ENCODE measurements at regions not wholly inside any gene's neighbourhood (a gene's known extent, or its start where the extent isn't known, plus 50 kb on each side); places are given as distances from the start of the nearest gene placed in this dataset.

DNA sequence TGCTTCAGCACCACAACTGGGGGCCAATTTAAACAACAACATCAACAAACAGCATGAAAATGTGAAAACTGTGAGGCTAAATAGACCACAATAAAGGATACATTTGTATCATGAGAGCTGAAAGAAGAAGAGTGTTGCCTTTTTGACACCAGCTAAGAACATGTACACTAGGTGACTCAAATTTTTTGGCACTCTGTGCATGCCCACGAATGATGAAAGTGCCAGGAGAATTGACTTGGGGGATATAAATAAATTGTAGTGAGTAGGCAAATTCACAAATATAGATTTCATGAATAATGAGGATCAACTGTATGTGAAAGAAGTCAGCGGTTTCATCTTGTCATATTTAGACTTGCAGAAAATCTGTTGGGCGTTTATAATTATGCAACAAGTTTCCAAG is 1388.0 kb upstream of the LRRTM1 start:
- no peak for ATAC-seq

DNA sequence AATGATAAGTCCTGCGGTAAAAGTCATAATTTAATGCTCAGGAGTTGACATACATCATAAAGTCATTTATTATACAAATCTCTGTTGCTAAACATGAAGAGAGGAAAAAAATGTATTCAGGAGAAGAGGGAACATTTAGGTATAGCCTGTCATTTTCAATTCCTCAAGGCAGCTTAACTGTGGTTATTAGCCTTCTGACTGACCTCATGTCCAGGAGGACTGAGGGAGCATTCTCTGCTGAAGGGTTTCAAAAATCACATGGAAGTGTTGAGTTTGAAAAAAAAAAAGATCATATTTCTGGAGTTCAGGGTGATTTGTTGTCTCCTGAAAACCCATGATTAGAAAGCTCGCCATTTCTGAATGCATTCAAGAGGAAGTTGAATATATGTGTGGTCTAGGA is 1371.1 kb upstream of the LRRTM1 start:
- Mint-ChIP-seq H3K4me1 (no peaks in the 10 kb centered on the region), H3K36me3 (no peaks in the 10 kb centered on the region), H3K4me3 (no peak overlapping the region), H3K27me3 (ENCODE audit: low read depth in 2 of 2) (no peaks in the 10 kb centered on the region), H3K9me3 (peaks cover 4 to 8% of the 10 kb centered on the region in 2 donors), H3K27ac (no peak overlapping the region)
- H3K36me3 ChIP-seq (ENCODE audit: control insufficient read depth, insufficient read depth, low read length), result no peaks in the 10 kb centered on the region
- 25% methylated on average over 1 of the region's 2 CpGs for WGBS (ENCODE audit: insufficient coverage)
- no peak overlapping the region for H3K27ac ChIP-seq (ENCODE audit: low read length)
- H3K4me1 ChIP-seq (ENCODE audit: control insufficient read depth, insufficient read depth, low read length), result no peaks in the 10 kb centered on the region
- no peak overlapping the region for H3K4me3 ChIP-seq (ENCODE audit: low read length)
- TF ChIP-seq, protein P1, sequence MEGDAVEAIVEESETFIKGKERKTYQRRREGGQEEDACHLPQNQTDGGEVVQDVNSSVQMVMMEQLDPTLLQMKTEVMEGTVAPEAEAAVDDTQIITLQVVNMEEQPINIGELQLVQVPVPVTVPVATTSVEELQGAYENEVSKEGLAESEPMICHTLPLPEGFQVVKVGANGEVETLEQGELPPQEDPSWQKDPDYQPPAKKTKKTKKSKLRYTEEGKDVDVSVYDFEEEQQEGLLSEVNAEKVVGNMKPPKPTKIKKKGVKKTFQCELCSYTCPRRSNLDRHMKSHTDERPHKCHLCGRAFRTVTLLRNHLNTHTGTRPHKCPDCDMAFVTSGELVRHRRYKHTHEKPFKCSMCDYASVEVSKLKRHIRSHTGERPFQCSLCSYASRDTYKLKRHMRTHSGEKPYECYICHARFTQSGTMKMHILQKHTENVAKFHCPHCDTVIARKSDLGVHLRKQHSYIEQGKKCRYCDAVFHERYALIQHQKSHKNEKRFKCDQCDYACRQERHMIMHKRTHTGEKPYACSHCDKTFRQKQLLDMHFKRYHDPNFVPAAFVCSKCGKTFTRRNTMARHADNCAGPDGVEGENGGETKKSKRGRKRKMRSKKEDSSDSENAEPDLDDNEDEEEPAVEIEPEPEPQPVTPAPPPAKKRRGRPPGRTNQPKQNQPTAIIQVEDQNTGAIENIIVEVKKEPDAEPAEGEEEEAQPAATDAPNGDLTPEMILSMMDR (IDR thresholded peaks at IDR 0.05), result no peak
- intact Hi-C loops (cut with micrococcal nuclease), result no loop called here
- H3K27me3 ChIP-seq (ENCODE audit: control insufficient read depth, insufficient read depth, low read length), result no peaks in the 10 kb centered on the region
- ATAC-seq, result no peak
- H3K9me3 ChIP-seq (ENCODE audit: control insufficient read depth, insufficient read depth, low read length), result no peaks in the 10 kb centered on the region
- DNase-seq, result no peak

More for the DNA sequence above, 1388.0 kb upstream of the LRRTM1 start:
- TF ChIP-seq, protein P1 (IDR thresholded peaks at IDR 0.05), result no peak
- intact Hi-C loops (cut with micrococcal nuclease), result no loop called here
- no peak overlapping the region for H3K27ac Mint-ChIP-seq
- no peaks in the 10 kb centered on the region for H3K27me3 Mint-ChIP-seq (ENCODE audit: low read depth in 2 of 2)
- H3K4me3 Mint-ChIP-seq, result no peak overlapping the region
- Histone ChIP-seq H3K4me1 (ENCODE audit: control insufficient read depth, insufficient read depth, low read length) (no peaks in the 10 kb centered on the region), H3K36me3 (ENCODE audit: control insufficient read depth, insufficient read depth, low read length) (no peaks in the 10 kb centered on the region), H3K4me3 (ENCODE audit: low read length) (no peak overlapping the region), H3K9me3 (ENCODE audit: control insufficient read depth, insufficient read depth, low read length) (peaks cover 4% of the 10 kb centered on the region), H3K27me3 (ENCODE audit: control insufficient read depth, insufficient read depth, low read length) (no peaks in the 10 kb centered on the region), H3K27ac (ENCODE audit: low read length) (no peak overlapping the region)
- H3K36me3 Mint-ChIP-seq, result no peaks in the 10 kb centered on the region
- H3K4me1 Mint-ChIP-seq, result no peaks in the 10 kb centered on the region
- H3K9me3 Mint-ChIP-seq, result peaks cover 10 to 25% of the 10 kb centered on the region in 2 donors
- DNase-seq, result no peak
- 70% methylated on average over 3 of the region's 3 CpGs for WGBS (ENCODE audit: insufficient coverage)

DNA sequence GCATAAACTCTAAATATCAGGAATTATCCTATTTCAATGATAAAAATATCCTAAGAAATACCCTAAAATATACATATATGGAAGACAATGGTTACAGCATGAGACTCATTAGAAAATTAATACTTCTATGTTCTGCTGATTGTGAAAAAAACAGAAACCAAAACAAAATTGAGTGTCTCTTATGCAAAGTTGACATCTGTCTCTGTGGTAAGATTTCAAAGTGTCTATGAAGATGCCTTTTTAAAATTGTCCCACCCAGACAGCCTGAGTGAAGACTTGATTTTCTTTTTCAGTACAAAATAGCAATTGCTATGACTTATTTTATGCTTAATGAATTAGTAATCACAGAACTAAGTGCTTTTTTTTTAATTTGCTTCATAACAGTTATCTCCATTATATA is 1368.4 kb upstream of the LRRTM1 start:
- Histone ChIP-seq H3K27me3 (ENCODE audit: control insufficient read depth, insufficient read depth, low read length) (no peaks in the 10 kb centered on the region), H3K27ac (ENCODE audit: low read length) (no peak overlapping the region), H3K9me3 (ENCODE audit: control insufficient read depth, insufficient read depth, low read length) (no peaks in the 10 kb centered on the region), H3K4me3 (ENCODE audit: low read length) (no peak overlapping the region), H3K36me3 (ENCODE audit: control insufficient read depth, insufficient read depth, low read length) (no peaks in the 10 kb centered on the region), H3K4me1 (ENCODE audit: control insufficient read depth, insufficient read depth, low read length) (no peaks in the 10 kb centered on the region)
- ATAC-seq (no peak), DNase-seq (no peak)
- intact Hi-C loops (cut with micrococcal nuclease), result no loop called here
- Mint-ChIP-seq H3K4me3 (no peak overlapping the region), H3K9me3 (peaks cover 10 to 11% of the 10 kb centered on the region in 2 donors), H3K27me3 (ENCODE audit: low read depth in 2 of 2) (no peaks in the 10 kb centered on the region), H3K27ac (no peak overlapping the region), H3K4me1 (no peaks in the 10 kb centered on the region), H3K36me3 (no peaks in the 10 kb centered on the region)
- TF ChIP-seq, protein P1 (IDR thresholded peaks at IDR 0.05), result no peak

DNA sequence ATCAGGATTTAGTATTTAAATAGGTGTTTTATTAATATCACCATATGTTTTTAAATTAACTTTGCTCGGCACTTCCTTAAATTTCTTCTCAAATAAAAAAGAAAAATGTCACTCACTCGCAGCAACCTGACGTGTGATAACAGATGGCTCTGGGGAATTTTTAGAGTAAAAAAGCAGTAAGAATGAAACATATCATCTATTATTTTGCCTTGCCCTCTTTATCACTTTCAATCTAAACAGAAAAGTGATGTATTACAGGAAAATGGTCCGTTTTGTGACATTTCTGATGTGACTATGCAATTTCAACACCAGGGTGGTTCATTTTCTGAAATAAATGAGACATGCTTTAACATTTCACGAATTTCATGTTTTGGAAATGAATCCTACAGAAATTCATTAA is 1368.0 kb upstream of the LRRTM1 start:
- no peak for ATAC-seq

More for the DNA sequence above, 1368.0 kb upstream of the LRRTM1 start:
- Mint-ChIP-seq H3K4me3 (no peak overlapping the region), H3K9me3 (peaks cover 14% of the 10 kb centered on the region in 2 donors), H3K36me3 (no peaks in the 10 kb centered on the region), H3K27me3 (ENCODE audit: low read depth in 2 of 2) (no peaks in the 10 kb centered on the region), H3K27ac (no peak overlapping the region), H3K4me1 (no peaks in the 10 kb centered on the region)
- H3K27ac ChIP-seq (ENCODE audit: low read length), result no peak overlapping the region
- H3K4me3 ChIP-seq (ENCODE audit: low read length), result no peak overlapping the region
- intact Hi-C loops (cut with micrococcal nuclease), result no loop called here
- no peaks in the 10 kb centered on the region for H3K4me1 ChIP-seq (ENCODE audit: control insufficient read depth, insufficient read depth, low read length)
- TF ChIP-seq, protein P1 (IDR thresholded peaks at IDR 0.05), result no peak
- no peaks in the 10 kb centered on the region for H3K9me3 ChIP-seq (ENCODE audit: control insufficient read depth, insufficient read depth, low read length)
- 11% methylated on average over 1 of the region's 5 CpGs for WGBS (ENCODE audit: insufficient coverage)
- H3K36me3 ChIP-seq (ENCODE audit: control insufficient read depth, insufficient read depth, low read length), result no peaks in the 10 kb centered on the region
- no peaks in the 10 kb centered on the region for H3K27me3 ChIP-seq (ENCODE audit: control insufficient read depth, insufficient read depth, low read length)
- no peak for DNase-seq

Data from natural killer cell (primary cell).